ENCODE measurements at regions not wholly inside any gene's neighbourhood (a gene's known extent, or its start where the extent isn't known, plus 50 kb on each side); places are given as distances from the start of the nearest gene placed in this dataset.

DNA sequence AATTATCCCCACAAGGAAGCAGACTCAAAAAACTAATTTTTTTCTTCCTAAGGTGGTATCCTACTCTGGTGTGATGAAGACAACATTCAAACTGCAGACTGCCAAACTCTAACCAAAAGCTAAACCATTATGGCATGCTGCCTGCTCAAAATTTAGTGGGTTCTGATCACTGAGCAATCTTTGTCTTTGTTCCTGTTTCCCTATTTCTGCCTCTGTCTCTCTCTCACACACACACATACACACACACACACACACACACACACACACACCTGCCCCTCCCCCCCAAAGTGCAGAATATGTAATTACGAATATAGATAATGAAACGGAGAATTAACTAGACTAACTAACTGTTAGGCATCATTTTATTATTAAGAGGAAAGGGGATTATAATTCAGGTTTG, 1278.6 kb downstream of the PCDH7 start:
- no peak for DNase-seq

DNA sequence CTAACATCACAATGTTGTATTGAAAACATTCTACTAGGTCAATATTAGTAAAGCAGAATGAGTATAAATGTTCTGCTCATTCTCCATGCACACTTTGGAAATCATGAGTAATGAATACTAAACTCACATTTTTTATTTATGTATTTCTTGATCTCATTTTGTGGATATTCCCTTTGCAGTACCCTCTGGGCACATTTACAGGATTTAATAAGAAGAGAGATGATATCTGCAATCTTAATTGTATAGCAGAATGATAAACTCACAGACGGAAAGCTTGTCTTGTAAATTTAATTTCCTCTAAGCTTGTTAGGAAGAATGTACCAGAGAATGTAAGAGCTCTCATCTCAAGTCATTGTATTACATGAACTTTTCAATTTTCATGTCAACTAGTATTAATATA, 1279.7 kb downstream of the PCDH7 start:
- no peak for DNase-seq

DNA sequence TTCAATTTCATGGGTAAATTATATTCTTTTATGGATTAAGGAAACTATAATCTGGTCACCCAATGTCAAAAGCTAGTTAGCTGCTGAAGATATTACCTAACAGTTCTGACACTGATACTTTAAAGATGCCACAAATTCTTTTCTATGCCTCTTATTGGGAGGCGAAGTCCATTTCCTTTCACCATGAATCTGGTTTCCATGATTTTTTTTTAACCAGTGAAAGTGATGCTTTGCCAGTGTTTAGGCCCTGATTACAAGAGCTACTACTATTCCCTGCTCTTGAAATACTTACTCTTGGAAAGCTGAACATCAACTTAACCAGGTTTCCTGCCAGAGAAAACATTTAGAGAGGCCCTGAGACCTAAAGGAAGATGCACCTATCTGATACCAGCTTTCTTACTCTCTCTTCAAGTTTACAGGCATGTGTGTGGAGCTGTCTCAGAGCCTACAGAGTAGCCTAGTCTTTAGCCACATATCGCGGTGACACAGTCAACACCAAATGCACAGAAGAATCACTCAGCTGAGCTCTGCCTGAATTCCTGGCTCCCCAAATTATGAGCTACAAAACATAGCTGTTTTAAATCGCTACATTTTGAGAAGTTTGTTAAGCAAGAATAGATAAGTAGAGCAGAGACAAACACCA, 1280.8 kb downstream of the PCDH7 start:
- no peak for DNase-seq

DNA sequence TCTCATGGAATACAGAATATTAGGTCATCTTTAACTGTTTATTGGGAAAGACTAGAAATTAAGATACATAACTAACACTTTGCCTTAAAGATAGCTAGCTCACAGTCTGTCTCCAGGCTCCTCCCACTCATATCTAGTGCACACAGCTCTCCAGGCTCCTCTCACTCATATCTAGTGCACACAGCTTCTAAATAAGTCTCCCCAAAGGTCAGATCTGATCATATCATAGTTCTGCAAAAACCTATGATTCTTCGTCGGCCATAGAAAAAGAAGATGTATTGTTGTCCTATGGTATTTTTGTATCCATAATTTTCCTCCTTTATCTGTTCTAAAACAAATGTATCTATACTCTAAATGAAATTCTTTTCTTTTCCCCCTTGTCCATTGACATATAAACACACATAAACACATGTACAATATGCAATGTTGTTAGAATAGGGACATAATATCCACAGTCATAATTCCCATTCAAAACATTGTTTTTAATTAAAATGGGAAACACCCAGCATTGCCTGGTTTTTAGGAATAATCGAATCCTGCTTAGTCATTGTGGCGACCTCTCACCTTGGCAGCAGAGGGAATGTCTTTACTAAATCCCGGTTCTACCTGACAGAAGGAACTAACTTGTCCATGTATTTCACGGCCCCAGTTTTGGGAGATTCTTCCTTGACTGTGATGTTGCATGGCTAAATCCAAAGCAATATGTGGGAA, 1282.0 kb downstream of the PCDH7 start:
- no peak for DNase-seq

DNA sequence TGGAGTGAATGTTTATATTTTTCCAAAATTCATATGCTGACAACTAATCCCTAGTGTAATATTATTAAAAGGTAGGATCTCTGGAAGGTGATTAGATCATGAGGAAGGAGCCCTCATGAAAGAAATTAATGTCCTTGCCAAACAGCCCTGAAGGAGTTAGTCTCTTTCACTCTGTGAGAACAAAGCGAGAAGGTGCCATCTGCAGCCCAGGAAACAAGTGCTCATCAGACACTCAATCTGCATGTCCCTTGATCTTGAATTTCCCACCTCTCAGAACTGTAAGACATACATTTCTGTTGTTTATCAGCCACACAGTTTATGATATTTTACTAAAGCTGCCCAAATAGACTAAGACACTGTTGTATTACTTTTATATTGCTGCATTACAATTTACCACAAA, 1283.4 kb downstream of the PCDH7 start:
- no peak for DNase-seq

DNA sequence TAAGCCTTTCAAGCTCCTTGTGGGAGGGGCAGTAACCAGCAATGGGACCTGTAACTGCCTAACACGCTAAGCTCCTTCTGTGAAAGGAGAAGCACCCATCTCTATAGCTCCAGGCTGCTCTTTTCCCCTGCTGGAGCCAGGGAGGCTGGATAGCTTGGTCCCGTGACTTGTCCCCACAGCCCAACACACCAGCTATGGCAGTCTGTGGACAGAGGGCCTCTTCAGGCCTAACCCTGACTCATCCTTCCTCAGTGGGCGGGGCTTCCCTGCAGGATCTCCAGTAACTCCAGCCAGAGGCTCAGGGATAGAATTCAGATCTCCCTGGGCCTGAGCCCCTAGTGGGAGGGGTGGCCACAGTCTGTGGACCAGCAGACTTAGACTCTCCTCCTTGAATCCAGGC, 1290.1 kb downstream of the PCDH7 start:
- no peak for DNase-seq

DNA sequence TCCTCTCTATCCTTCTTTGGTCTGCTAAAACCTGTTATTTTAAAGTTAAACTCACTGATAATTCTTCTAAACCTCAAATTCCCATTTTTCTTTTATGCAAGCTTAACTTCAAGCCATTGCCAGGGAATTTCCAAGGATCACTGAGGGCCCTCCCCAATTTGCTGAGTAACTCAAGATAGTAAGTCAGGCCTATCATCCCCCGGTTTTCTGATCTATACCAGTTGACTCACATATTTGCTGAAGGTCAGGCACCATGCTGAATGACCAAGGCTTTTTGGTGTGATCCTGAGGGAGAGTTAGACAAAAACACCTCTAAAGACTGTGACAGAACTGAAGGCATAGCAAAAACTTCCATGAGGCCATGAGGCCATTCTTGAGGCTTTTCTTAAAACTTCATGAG, 1301.9 kb downstream of the PCDH7 start:
- no peak for DNase-seq

DNA sequence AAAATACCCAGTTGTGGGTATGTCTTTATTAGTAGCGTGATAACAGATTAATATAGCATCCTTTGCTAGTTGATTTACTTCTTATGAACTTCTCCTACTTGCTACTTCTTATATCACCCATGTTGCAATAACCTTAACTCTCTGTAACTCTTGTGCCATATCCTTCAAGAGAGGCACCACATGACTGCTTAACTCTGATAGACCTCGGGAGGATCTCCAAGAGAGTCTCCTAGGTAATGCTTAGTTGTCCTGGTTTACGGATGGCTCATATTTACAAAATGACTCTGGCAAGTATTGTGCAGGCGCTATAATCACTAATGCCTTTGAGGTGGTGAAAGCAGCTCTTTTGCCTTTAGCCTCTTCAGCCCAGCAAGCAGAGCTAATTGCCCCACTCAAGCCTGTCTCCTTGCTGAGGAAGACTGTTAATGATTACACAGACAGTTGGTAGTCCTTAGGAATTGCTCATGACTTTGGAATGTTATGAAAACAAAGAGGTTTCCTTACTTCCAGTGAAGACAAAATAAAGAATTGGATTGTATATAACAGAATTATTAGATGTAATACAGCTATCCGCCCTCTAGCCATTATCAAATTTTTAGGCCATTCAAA, 1305.8 kb downstream of the PCDH7 start:
- DNase-seq = peak in 1 of 2 experiments; percentile 2

DNA sequence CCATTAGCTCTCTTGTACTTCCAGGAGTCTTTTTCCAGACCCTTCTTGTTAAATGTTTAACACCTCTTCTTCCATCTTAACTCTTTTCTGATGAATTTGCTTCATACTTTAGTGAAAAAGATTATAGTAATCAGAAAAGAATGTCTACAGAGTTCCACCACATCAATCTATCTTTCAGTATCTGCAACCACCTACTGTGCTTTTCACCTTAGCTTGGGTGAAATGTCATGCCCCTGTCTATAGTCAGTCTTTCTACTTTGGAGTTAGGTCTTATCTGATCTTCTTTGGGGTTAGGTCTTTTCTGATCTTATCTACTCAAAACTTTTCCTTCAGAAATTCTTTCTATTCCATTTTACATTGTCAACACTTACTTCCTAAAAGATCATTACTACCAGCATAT, 1310.2 kb downstream of the PCDH7 start:
- no peak for DNase-seq

DNA sequence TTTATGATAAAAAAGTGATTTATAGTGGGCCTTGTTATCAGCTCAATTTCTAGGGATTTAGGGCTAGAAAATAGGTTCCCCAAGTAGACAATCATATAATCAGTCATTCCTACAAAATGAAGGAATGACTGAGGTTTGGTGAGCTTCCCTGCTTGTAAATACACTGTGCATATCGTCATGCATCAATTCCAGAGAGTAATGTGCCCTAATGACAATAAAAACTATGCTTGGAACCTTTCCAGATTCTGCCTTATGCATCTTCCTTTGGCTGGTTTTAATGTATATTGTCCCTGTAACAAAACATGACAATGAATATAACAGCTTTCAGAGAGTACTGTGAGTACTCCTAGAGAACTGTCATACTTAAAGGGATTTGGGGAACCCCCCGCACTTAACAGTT, 1310.9 kb downstream of the PCDH7 start:
- DNase-seq = no peak

DNA sequence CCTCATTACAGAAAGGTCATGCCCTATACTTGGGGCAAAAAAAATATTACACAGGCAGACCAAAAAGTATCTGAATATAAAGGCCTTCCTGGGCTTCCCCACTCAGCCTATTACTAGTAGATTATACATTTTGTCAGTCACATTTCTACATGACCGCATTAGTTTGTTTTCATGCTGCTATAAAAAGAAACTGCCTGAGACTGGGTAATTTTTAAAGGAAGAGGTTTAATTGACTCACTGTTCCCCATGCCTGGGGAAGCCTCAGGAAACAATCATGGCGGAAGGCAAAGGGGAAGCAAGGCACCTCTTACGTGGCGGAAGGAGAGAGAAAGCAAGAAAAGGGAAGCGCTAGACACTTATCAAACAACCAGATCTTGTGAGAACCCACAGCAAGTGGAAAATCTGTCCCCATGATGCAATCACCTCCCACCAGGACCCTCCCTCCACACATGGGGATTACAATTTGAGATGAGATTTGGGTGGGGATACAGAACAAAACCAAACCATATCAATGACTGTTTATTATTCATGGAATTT, 1312.0 kb downstream of the PCDH7 start:
- DNase-seq = no peak

DNA sequence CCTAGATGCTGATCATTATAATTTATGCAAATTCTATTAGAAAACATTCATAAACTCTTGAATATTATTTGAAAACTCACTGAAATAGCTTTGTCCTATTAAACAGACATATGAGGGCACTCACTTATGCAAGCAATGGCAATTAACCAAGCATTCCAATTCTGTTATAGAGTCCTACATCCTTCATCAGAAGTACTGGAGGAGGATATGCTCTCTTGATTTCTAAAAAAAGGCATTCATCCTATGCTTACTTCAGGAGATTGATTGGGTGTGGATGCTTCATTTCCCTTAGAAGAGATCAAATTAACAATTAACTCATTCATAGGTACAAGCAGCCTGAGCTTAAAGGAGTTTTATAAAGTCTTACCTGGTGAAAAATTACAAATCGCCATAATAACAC, 1317.2 kb downstream of the PCDH7 start:
- DNase-seq = no peak

DNA sequence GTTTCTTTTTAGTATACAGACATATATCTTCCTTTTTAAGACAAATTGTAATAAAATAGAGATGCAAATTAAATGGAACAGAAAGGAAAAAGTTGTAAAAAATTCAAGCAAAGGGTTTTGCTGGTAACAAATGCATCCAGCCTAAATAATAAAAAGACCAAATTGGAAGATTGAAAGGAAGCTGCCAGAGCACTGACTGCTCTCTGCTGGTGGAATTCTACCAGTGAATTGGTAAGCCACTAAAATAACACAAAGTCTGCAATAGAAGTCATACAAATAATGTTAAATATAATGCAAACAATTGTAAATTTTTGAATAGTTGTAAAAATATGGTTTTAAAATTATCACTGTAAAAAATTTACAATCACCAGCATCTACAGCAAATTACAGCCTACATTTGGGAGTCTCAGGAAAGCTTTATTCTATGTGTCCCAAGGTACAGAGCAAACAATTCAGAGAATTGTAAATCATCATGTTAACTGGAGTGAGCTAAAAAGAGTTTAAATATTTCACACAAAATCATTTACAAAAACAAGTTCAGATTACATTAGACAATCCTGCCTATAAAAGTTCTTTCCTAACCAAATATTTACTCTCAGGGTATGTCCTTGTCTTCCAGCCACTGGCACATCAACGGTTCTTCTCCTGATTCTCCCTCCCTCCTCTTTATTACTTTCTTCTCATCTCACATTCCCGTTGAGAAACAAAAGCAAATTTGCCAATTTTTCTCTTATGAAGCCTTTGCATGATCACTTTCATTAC, 1322.5 kb downstream of the PCDH7 start:
- DNase-seq = no peak

DNA sequence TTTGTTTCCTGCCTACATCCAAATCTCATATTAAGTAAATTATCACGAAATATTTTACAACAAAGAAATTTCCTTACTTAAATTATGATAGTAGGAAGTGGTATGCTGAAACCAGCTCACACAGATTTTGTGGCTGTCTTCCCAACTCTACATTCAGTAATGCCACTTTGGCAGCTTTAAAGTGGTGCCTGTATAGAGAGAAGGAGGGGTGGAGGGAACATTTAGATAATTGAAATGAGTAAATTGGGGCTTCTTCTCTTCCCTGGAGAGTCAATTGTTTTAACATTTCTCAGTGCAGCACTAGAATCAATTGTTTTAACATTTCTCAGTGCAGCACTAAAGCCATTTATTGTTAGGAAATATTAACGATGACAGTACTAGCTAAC, 1323.1 kb downstream of the PCDH7 start:
- no peak for DNase-seq

DNA sequence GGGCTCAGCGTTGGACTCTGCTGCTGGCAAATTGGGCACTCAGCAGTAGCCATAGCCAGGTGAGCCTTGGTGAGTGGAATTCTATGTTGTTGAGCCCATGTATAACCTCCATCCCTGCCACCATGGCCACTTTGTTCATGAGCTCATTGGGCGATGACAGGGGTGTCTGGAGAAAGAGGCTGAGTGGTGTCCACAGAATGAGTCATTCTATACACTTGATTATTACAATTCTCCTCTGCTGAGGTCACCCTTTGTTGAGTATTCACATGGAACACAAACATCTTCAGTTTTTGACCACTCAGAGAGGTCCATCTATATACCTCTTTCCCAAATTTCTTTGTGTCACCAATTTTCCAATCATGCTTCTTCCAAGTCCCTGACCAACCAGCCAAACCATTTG, 1341.7 kb downstream of the PCDH7 start:
- no peak for DNase-seq

DNA sequence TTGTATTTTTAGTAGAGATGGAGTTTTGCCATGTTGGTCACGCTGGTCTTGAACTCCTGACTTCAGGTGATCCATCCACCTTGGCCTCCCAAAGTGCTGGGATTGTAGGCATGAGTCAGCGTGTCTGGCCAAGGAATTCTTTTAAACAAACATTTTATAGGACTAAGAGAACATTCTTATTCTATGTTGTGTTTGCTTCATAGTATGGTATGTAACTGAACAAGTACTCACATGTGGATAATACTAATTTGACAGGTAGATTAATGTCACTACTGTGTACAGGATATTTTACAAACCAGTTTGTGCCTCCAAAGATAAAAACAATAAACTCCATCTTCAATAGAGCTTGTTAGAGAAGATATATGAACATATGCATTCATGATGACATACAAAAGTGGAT, 1353.4 kb downstream of the PCDH7 start:
- DNase-seq = no peak

DNA sequence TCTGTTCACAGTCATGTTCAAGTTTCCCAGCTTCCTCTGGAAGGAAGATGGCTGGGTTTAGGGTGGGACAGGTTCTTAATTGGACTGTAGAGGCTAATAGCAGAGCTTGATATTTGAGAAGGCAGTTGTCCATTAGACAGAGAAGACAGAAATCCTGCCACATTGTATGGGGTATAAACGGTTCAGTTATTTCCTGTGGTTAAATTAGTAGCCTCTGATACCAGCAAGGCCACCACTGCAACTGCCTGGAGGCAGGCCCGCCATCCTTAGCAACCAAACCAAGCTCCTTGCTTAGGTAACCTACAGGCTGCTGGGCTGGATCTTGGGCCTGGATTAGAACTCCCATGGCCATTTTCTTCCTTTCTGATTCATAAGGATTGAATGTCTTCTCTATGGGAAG, 1367.0 kb downstream of the PCDH7 start:
- DNase-seq = no peak

DNA sequence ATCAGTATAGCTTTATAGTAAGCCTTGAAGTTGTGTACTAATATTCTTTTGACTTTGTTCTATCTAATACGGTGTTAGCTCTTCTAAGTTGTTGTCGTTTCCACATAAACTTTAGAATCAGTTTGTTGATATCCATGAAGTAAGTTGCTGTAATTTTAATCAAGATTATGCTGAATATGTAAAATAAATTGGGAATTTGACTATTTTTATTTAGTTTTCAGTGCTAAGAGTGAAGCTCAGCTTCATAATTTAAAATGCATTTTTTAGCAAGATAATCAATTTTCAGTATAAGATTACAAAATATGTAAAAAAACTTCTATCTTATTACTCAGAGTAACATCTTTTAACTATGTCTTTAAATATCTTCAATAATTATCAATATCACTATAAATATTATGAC, 1374.8 kb downstream of the PCDH7 start:
- no peak for DNase-seq

DNA sequence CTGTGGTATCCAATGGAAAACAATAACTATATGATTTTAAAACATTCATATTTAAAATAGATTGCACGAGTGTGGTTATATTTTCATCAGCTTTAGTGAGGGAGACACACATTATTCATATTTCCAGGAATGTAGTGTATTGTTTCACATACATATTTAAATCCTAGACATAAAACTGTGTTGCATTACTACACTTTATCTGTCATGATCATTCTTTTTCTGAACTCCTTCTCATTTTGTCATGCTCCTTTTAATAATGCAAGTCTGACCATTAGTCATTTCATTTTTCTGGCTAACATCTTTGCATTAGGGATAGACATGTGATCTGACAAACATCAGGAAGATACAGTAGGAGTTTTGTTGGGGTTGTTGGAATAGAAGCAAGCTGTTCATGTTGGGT, 1382.7 kb downstream of the PCDH7 start:
- no peak for DNase-seq

DNA sequence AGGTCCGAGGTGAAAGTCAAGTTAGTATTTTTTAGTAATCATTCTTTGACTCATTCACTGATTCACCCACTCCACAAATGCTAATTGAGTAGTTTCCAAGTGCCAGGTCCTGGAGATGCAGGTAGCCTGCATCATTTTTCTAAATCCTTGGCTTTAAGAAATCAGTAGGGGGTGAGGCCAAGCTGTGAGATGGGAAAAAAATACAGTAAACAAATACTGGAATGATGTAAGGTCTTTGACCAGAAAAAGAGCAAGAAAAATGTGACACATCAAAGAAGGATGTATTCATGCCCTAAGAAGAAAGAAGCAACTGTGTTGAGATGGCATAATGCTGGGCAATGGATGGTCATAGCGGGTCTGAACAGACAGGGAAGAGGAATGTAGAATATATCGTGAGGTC, 1386.6 kb downstream of the PCDH7 start:
- DNase-seq = no peak

DNA sequence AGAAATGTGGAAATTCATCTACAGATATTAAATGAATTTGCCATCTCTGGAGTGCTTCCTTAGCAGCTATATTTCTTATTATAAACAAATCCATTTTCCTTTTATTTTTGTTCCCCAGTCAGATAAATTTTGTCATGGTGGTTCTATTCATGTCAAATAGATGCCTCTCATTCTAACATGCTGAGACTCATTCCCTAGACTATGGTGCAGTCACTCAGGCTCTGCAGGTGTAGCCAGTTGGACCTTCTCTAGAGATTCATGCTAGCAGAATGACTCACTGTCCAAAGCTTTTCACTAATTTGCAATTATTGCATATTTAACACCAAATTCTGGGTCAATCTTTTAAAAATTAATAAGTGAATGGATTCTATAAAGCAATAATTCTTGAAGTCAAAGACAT, 1392.7 kb downstream of the PCDH7 start:
- no peak for DNase-seq

DNA sequence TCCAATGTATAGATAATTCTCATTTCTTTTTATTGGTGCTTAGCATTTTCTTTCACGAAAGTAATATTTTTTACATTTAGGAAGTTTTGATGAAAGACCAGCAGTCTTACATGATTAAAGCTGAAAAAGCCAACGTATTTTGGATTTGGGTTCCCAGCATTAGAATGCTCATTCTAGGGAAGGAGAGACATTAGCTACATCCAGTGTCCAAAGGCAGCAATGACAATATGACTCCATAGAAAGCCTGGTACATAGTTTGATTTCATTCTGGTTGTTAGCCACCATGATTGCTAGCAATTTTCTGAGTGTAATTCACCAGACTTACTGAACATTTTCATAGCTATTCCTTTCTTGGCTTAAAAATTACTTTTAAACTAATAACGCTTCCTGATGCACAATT, 1397.5 kb downstream of the PCDH7 start:
- DNase-seq = peak in 1 of 2 experiments; percentile 1

DNA sequence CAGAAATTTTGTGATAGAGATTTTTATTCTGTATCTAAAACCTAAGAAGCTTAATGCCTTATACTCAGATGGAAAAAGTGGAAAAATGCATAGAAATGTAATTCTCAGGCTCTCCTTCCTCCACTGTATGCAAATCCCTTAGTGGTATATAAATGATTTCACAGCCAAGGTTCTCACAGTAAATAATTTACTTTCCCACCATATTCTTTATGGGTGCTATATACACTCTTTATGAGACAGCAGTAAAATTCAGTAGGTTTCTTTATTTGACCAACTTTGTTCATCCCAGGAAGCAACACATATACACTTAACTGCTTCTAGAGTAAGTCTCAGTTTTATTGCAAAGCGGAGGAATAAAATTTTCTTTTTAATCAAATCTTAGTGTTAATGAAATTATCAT, 1399.7 kb downstream of the PCDH7 start:
- no peak for DNase-seq

DNA sequence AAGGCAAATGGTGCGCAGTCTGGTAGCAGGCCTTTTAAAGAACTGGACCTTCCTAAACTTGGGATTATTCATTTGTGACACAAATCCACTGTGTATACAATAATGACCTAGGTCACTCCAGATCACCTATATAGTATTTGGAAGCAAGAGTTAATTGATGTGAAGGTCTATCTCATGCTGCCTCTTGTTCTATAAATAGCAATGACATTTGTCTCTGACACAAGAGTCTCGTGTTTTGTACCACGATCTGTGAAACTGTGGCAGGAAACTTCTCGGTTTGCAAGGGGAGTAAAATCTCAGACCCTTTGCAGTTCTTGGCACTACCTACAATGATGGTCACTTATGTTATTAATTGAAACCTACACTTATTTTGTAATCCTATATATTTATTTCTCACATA, 1408.4 kb downstream of the PCDH7 start:
- no peak for DNase-seq
